ENCODE measurements at regions not wholly inside any gene's neighbourhood (a gene's known extent, or its start where the extent isn't known, plus 50 kb on each side); places are given as distances from the start of the nearest gene placed in this dataset.

DNA sequence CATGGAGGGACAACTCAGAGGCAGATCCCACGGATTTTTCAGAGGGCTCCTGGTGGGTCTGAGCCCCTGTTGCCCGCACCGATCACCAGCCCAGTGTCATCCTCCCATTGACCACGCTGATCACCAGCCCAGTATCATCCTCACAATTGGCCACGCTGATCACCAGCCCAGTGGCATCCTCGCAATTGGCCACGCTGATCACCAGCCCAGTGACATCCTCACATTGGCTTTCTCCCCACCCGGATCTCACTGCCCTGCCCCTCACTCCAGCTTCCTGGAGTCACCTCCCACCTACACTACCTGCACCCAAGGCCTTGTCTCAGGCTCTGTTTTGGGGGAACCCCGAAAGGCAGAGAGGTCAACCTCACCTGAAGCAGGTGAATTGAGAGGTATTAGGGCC is 358.2 kb upstream of the TNRC6C start:
- no peak for DNase-seq
- 94 to 97% (median 95%) methylated on average over 9 of the region's 9 CpGs for WGBS, 3 donors
- no peak overlapping the region for H3K27ac ChIP-seq
- intact Hi-C loops (cut with DNase I): no loop called here
- H3K4me3 ChIP-seq: no peak overlapping the region
- H3K4me1 ChIP-seq (ENCODE audit: insufficient read depth): no peaks in the 10 kb centered on the region
- H3K36me3 ChIP-seq: no peaks in the 10 kb centered on the region
- H3K27me3 ChIP-seq: no peaks in the 10 kb centered on the region
- TF ChIP-seq CTCF (IDR thresholded peaks at IDR 0.05) (no peak), EP300 (IDR thresholded peaks at IDR 0.05) (no peak), POLR2A (IDR thresholded peaks at IDR 0.05) (no peak)
- H3K9me3 ChIP-seq: no peaks in the 10 kb centered on the region

DNA sequence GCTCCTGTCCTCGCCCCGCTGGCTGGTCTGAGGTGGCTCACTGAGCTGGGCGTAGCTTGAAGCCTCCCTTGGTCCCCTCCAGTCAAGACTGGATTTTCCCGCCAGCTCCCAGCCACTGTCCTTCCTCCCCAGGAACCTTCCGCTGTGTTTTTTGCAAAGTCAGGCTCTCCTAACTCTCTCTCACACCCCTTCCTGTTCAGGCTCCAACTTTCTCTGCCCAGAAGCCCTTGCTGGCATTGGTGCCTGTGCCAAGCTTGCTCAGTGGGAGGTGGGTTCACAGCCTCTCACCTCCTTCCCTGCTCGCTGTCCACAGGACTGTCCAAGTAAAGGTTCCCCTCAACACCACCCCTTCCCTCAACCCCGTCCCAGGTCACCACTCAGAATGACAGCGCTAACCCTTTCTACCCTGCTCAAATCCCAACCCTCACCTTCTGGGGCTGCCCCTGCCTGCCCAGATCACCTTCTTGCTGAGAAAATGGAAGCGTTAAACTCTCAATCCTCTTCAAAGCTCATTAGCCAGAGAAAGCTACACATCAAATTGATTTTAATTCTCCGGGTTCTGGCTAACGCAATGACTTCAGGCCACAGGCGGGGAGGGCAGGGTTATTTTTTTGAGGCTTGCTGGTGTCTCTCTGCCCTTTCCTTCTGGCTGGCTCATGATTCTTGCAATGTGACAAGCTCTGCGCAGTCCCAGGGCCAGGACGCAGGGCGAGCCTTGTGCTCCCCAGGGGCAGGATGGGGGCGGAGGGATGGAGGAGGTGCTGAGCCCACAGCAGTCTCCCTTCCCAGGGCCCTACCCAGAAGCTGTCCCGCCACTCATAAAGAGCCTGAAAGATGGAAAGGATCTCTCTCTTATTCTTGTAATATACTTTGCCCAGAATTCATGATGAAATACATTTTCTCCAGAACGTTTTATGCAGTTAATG is 357.2 kb upstream of the TNRC6C start:
- no peaks in the 10 kb centered on the region for H3K4me1 ChIP-seq (ENCODE audit: insufficient read depth)
- intact Hi-C loops (cut with DNase I): no loop called here

DNA sequence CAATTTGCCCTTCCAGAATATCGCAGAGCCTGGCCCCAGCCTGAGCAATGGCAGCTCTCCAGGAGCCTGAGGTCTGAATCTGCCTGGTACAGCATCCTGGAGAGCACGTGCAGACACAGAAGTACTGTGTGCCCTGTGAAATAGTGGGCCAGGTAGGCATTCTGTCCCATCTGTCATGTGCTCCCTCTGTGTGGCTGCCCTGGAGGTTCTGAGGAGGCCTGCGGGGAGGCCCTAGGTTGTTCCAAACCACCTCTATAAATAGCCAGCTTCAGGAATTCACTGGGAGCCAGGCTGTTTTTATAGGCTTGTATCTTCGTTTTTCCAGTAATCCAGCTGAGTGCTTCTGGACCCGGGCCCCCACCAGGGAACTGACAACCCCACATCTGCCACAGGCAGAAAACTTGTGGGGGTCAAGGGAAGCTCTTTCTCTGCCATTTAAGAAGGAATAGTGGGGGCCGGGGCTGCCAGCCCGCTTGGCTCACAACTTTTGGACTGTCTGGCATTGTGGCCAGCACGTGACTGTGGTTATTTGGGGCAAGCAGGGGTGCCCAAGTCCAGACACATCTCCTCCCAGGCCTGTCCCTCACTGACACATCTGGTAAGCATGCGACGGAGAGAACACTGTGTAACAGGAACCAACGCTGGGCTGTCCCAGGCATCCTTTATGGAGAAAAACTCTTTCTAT is 356.3 kb upstream of the TNRC6C start:
- peak in 2 of 5 donors; percentile 24 to 51 for DNase-seq
- WGBS, 3 donors: 36 to 41% (median 37%) methylated on average over 11 of the region's 11 CpGs
- no peaks in the 10 kb centered on the region for H3K4me1 ChIP-seq (ENCODE audit: insufficient read depth)
- intact Hi-C loops (cut with DNase I): no loop called here
- no peak overlapping the region for H3K4me3 ChIP-seq
- no peaks in the 10 kb centered on the region for H3K36me3 ChIP-seq
- no peaks in the 10 kb centered on the region for H3K9me3 ChIP-seq
- H3K27ac ChIP-seq: peak overlapping the region; percentile 10 to 20
- TF ChIP-seq CTCF (IDR thresholded peaks at IDR 0.05) (no peak), POLR2A (IDR thresholded peaks at IDR 0.05) (no peak), EP300 (IDR thresholded peaks at IDR 0.05) (peak; percentile 25)
- H3K27me3 ChIP-seq: no peaks in the 10 kb centered on the region

More for the DNA sequence above, 357.2 kb upstream of the TNRC6C start:
- Histone ChIP-seq H3K4me3 (no peak overlapping the region), H3K9me3 (no peaks in the 10 kb centered on the region), H3K36me3 (no peaks in the 10 kb centered on the region), H3K27ac (peak overlapping the region in 1 of 2 donors; percentile 10), H3K27me3 (no peaks in the 10 kb centered on the region)
- 77 to 84% (median 81%) methylated on average over 18 of the region's 18 CpGs for WGBS, 3 donors
- DNase-seq: peak in 1 of 5 donors; percentile 39
- no peak for TF ChIP-seq CTCF (IDR thresholded peaks at IDR 0.05)
- TF ChIP-seq POLR2A (IDR thresholded peaks at IDR 0.05): no peak
- TF ChIP-seq EP300 (IDR thresholded peaks at IDR 0.05): no peak

DNA sequence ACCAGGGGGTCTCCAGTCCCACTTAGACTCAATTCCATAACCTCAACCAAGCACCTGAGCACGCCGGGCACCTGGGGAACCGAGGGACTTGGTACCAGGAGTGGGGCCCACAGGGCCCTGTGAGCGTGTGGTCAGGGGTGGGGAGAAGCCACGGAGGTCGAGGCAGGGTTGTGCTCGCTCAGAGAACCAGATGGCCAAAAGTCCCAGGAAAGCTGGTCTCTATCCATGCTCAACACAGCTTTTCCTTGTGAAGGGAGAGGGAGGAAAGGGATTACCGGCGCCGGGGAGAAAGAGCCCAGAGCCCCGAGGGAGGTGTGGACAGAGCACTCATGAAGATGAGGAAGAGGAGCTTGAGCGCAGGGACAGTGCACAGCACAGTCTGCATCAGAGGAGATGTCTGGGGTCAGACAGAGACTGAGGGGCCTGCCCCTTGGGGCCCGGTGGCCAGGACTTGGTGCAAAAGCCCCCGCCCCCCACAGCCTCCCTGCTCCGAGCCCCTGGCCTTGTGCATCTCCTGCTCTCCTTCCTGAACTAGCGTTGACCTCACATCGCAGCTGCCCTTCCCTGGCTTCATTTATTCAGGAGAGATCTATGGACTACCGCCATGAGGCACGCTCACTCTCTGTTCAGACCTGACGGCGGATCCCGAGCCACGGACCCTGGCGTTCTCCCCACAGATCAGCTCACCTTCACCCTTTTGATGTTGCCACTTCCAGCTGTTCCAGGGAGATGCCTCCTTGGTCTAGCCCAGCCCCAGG is 355.4 kb upstream of the TNRC6C start:
- Histone ChIP-seq H3K4me1 (ENCODE audit: insufficient read depth) (no peaks in the 10 kb centered on the region), H3K27me3 (no peaks in the 10 kb centered on the region), H3K27ac (no peak overlapping the region), H3K36me3 (no peaks in the 10 kb centered on the region), H3K9me3 (no peaks in the 10 kb centered on the region), H3K4me3 (no peak overlapping the region)
- 83 to 86% (median 83%) methylated on average over 24 of the region's 24 CpGs for WGBS, 3 donors
- intact Hi-C loops (cut with DNase I): no loop called here
- TF ChIP-seq EP300 (IDR thresholded peaks at IDR 0.05) (no peak), CTCF (IDR thresholded peaks at IDR 0.05) (no peak), POLR2A (IDR thresholded peaks at IDR 0.05) (no peak)
- no peak for DNase-seq
